ENCODE measurements at regions not wholly inside any gene's neighbourhood (a gene's known extent, or its start where the extent isn't known, plus 50 kb on each side); places are given as distances from the start of the nearest gene placed in this dataset.

DNA sequence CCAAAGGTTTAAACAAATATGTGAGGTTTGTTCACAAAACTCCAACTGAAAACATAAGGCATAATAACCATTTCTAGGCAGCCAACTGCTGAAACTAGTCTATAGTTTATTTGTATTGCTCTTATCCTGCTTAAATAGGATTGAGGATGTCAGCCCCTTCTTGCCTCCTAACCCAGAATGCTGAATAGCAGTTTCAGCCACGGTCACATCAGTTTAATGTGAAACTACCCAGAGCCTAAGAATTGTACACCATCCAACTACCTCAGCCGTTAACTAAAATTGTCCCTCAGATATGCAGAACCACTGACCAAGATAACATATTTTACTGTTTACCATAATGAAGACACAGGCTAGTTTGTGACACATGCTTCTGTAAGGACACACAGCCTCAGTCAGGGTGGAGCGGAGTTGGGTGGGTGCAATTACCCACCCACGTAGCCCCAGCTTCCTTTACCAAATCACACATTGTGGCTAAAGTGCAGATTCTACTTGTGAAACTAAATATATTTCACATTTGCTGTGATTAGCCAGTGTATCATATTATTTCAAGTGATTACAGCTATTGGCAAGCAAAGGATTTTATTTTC is 259.9 kb downstream of the EFNB2 start:
- no peak for TF ChIP-seq POLR2A (IDR thresholded peaks at IDR 0.05; ENCODE audit: low read depth, low read length)
- TF ChIP-seq POLR2AphosphoS5 (IDR thresholded peaks at IDR 0.05; ENCODE audit: low read depth, low read length): no peak

Data from GM12892 (cell line).